HG03558 (cell line): ENCODE measurements at regions not wholly inside any gene's neighbourhood (a gene's known extent, or its start where the extent isn't known, plus 50 kb on each side); places are given as distances from the start of the nearest gene placed in this dataset.

Experiments used
- ATAC-seq: cut with Tn5 transposase; IDR thresholded peaks from one replicate; pipeline ENCODE4 v1.9.1; 2021; ENCODE audit warnings: moderate number of reproducible peaks; ENCODE audit not compliant: unreplicated experiment; ENCODE audit errors: extremely low read depth

- ATAC-seq, result no peak
These were observed 454.1 kb upstream of the SALL3 start for GRCh38 chr18:78525366-78526111.

GRCh38 chr18:78526275-78526674, 453.3 kb upstream of the SALL3 start:
- no peak for ATAC-seq

- no peak for ATAC-seq
These were observed 452.5 kb upstream of the SALL3 start for GRCh38 chr18:78526923-78527711.

- no peak for ATAC-seq
These were observed 451.6 kb upstream of the SALL3 start for GRCh38 chr18:78527984-78528383.

- no peak for ATAC-seq
These were observed 451.0 kb upstream of the SALL3 start for GRCh38 chr18:78528411-78529258.

DNA sequence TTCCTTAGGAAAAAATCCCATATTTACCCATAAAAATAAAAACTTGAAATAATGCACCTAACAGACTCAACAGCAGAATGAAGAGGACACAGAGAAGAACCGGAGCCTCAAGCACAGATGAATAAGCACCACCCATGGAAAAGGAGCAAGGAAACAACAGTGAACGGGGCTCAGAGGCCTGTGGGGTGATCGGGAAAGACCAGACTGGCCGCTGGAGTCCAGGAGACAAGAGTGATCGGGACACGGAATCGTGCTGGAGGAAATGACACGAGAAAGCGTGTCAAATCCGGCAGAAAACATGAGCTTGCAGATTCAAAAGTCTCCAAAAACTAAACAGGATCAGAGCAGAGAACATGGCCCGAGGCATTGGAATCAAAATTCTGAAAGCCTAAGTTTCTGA, 448.0 kb upstream of the SALL3 start:
- no peak for ATAC-seq

GRCh38 chr18:78538669-78539440, 440.8 kb upstream of the SALL3 start:
- no peak for ATAC-seq

- ATAC-seq, result no peak
These were observed 438.7 kb upstream of the SALL3 start for GRCh38 chr18:78540636-78541529.

GRCh38 chr18:78542204-78542603, 437.4 kb upstream of the SALL3 start:
- ATAC-seq, result no peak

GRCh38 chr18:78543201-78543725, 436.4 kb upstream of the SALL3 start:
- ATAC-seq, result no peak

- no peak for ATAC-seq
These were observed 433.3 kb upstream of the SALL3 start for GRCh38 chr18:78546281-78546680.

- ATAC-seq, result no peak
These were observed 431.8 kb upstream of the SALL3 start for GRCh38 chr18:78547817-78548216.

GRCh38 chr18:78548261-78549058, 431.2 kb upstream of the SALL3 start:
- no peak for ATAC-seq

- no peak for ATAC-seq
These were observed 429.6 kb upstream of the SALL3 start for GRCh38 chr18:78549971-78550370.

DNA sequence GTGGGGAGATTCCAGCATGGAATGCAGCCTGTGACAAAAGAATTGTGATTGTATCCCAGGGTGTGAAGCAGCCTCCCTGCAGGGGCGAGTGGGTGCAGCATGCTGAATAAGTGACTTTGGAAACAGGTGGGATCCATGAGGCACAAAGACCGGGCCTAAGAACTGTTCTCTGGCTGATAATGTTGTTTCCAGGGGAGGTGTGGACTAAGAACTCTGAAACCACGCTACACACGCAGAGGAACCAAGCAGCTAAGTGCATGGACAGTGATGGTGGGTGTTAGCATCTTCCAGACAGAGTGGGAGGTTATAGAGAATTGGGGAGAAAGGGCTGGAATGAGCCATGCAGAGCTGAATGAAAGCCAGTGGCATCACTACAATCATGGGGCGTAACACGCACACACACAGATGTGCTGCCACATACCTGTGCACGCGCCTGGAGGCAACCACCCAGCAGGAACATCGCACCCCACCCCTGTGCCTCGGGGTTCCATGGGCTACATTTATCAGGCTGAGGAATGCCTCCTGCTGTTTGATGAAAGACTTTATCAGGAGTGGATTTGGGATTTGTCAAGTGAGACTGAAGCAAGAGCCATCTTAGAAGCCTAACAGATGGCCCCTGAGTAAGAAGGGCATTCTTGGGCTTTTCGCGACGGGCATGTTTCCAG, 424.5 kb upstream of the SALL3 start:
- ATAC-seq, result no peak

GRCh38 chr18:78557371-78557770, 422.2 kb upstream of the SALL3 start:
- ATAC-seq, result no peak

GRCh38 chr18:78558101-78558810, 421.4 kb upstream of the SALL3 start:
- no peak for ATAC-seq
